ENCODE measurements at regions not wholly inside any gene's neighbourhood (a gene's known extent, or its start where the extent isn't known, plus 50 kb on each side); places are given as distances from the start of the nearest gene placed in this dataset.

- no peaks in the 10 kb centered on the region for H3F3A ChIP-seq (ENCODE audit: low read depth)
- H3K36me3 ChIP-seq (ENCODE audit: insufficient read depth, low read length) = no peaks in the 10 kb centered on the region
- no peak overlapping the region for H2AFZ ChIP-seq (ENCODE audit: low read length)
- no peaks in the 10 kb centered on the region for H4K20me1 ChIP-seq (ENCODE audit: insufficient read depth, low read length, poor library complexity, severe bottlenecking)
- no peak for TF ChIP-seq EZH2phosphoT487 (IDR thresholded peaks at IDR 0.05; ENCODE audit: borderline replicate concordance)
- no peak for TF ChIP-seq CTCF (conservative IDR thresholded peaks at IDR 0.05; ENCODE audit: low read length)
- H3K9ac ChIP-seq (ENCODE audit: low read depth, low read length, poor library complexity, severe bottlenecking) = no peak overlapping the region
- H3K79me2 ChIP-seq (ENCODE audit: insufficient read depth, low read length) = no peaks in the 10 kb centered on the region
- no peak overlapping the region for H3K4me3 ChIP-seq (ENCODE audit: low read length, poor library complexity, severe bottlenecking)
- H3K9me3 ChIP-seq (ENCODE audit: insufficient read depth, low read depth, low read length) = no peaks in the 10 kb centered on the region
- H3K4me1 ChIP-seq (ENCODE audit: insufficient read depth, low read length, poor library complexity, severe bottlenecking) = no peaks in the 10 kb centered on the region
- no peaks in the 10 kb centered on the region for H3K9me2 ChIP-seq (replicated peaks; ENCODE audit: low read depth, low read length)
- H3K4me2 ChIP-seq (ENCODE audit: low read depth, low read length, poor library complexity, severe bottlenecking) = no peak overlapping the region
- H3K27me3 ChIP-seq (ENCODE audit: insufficient read depth, low read length, poor library complexity, severe bottlenecking) = no peaks in the 10 kb centered on the region
Observed at GRCh38 chr2:193712912-193713311, 1518.2 kb upstream of the TMEFF2 start.

- Histone ChIP-seq H3K27me3 (ENCODE audit: insufficient read depth, low read length, poor library complexity, severe bottlenecking) (no peaks in the 10 kb centered on the region), H2AFZ (ENCODE audit: low read length) (no peak overlapping the region), H3K79me2 (ENCODE audit: insufficient read depth, low read length) (no peaks in the 10 kb centered on the region), H3K9me2 (replicated peaks; ENCODE audit: low read depth, low read length) (no peaks in the 10 kb centered on the region), H3K9ac (ENCODE audit: low read depth, low read length, poor library complexity, severe bottlenecking) (no peak overlapping the region), H4K20me1 (ENCODE audit: insufficient read depth, low read length, poor library complexity, severe bottlenecking) (no peaks in the 10 kb centered on the region), H3K4me3 (ENCODE audit: low read length, poor library complexity, severe bottlenecking) (no peak overlapping the region), H3F3A (ENCODE audit: low read depth) (no peaks in the 10 kb centered on the region), H3K4me2 (ENCODE audit: low read depth, low read length, poor library complexity, severe bottlenecking) (no peak overlapping the region), H3K4me1 (ENCODE audit: insufficient read depth, low read length, poor library complexity, severe bottlenecking) (no peaks in the 10 kb centered on the region), H3K9me3 (ENCODE audit: insufficient read depth, low read depth, low read length) (no peaks in the 10 kb centered on the region), H3K36me3 (ENCODE audit: insufficient read depth, low read length) (no peaks in the 10 kb centered on the region)
- TF ChIP-seq EZH2phosphoT487 (IDR thresholded peaks at IDR 0.05; ENCODE audit: borderline replicate concordance) (no peak), CTCF (conservative IDR thresholded peaks at IDR 0.05; ENCODE audit: low read length) (no peak)
Observed at GRCh38 chr2:193703411-193703810, 1508.7 kb upstream of the TMEFF2 start.

- Histone ChIP-seq H4K20me1 (ENCODE audit: insufficient read depth, low read length, poor library complexity, severe bottlenecking) (no peaks in the 10 kb centered on the region), H3K36me3 (ENCODE audit: insufficient read depth, low read length) (no peaks in the 10 kb centered on the region), H3K27me3 (ENCODE audit: insufficient read depth, low read length, poor library complexity, severe bottlenecking) (no peaks in the 10 kb centered on the region), H3K79me2 (ENCODE audit: insufficient read depth, low read length) (no peaks in the 10 kb centered on the region), H3F3A (ENCODE audit: low read depth) (no peaks in the 10 kb centered on the region), H3K9me3 (ENCODE audit: insufficient read depth, low read depth, low read length) (no peaks in the 10 kb centered on the region), H3K4me1 (ENCODE audit: insufficient read depth, low read length, poor library complexity, severe bottlenecking) (no peaks in the 10 kb centered on the region), H2AFZ (ENCODE audit: low read length) (no peak overlapping the region), H3K9ac (ENCODE audit: low read depth, low read length, poor library complexity, severe bottlenecking) (no peak overlapping the region), H3K9me2 (replicated peaks; ENCODE audit: low read depth, low read length) (no peaks in the 10 kb centered on the region), H3K4me2 (ENCODE audit: low read depth, low read length, poor library complexity, severe bottlenecking) (no peak overlapping the region), H3K4me3 (ENCODE audit: low read length, poor library complexity, severe bottlenecking) (no peak overlapping the region)
- no peak for TF ChIP-seq EZH2phosphoT487 (IDR thresholded peaks at IDR 0.05; ENCODE audit: borderline replicate concordance)
- TF ChIP-seq CTCF (conservative IDR thresholded peaks at IDR 0.05; ENCODE audit: low read length) = no peak
Observed at GRCh38 chr2:193701484-193701883, 1506.8 kb upstream of the TMEFF2 start.
